Subcutaneous abdominal adipose tissue (tissue), 5 donors: ENCODE measurements at regions not wholly inside any gene's neighbourhood (a gene's known extent, or its start where the extent isn't known, plus 50 kb on each side); places are given as distances from the start of the nearest gene placed in this dataset.

ENCODE experiments used
- H3K27ac ChIP-seq: one replicate; pipeline ENCODE4 v1.7.0; 2013; ENCODE audit warnings: low read depth, mild to moderate bottlenecking, inconsistent platforms, low read length, moderate library complexity
- H3K27me3 ChIP-seq, 5 donors: one replicate each; pipeline ENCODE4 v1.7.0; 2013; ENCODE audit warnings: low read length in 5 of 5, inconsistent platforms in 1 of 5; ENCODE audit not compliant: control insufficient read depth in 5 of 5, insufficient read depth in 4 of 5
- H3K36me3 ChIP-seq, 5 donors: one replicate each; pipeline ENCODE4 v1.7.0; 2013; ENCODE audit warnings: low read length in 5 of 5; ENCODE audit not compliant: control insufficient read depth in 5 of 5, insufficient read depth in 5 of 5
- H3K4me1 ChIP-seq, 5 donors: one replicate each; pipeline ENCODE4 v1.7.0; 2013; ENCODE audit warnings: low read length in 5 of 5, mild to moderate bottlenecking in 3 of 5, moderate library complexity in 1 of 5; ENCODE audit not compliant: control insufficient read depth in 5 of 5, insufficient read depth in 5 of 5
- H3K4me3 ChIP-seq, 5 donors: one replicate each; pipeline ENCODE4 v1.7.0; 2013; ENCODE audit warnings: low read length in 5 of 5, low read depth in 1 of 5
- H3K9ac ChIP-seq, 5 donors: one replicate each; pipeline ENCODE4 v1.7.0; 2013; ENCODE audit warnings: low read length in 5 of 5, mild to moderate bottlenecking in 4 of 5, moderate library complexity in 3 of 5
- H3K9me3 ChIP-seq, 5 donors: one replicate each; pipeline ENCODE4 v1.7.0; 2013; ENCODE audit warnings: low read length in 5 of 5; ENCODE audit not compliant: control insufficient read depth in 5 of 5
- donor health status: healthy.
- donor health status: healthy.
- donor health status: healthy.
- donor health status: healthy.
- donor health status: healthy.

- Histone ChIP-seq H3K27me3 (peaks cover 0 to 11% (median 6%) of the 10 kb centered on the region in 5 donors), H3K9me3 (no peaks in the 10 kb centered on the region), H3K27ac (no peak overlapping the region), H3K36me3 (no peaks in the 10 kb centered on the region), H3K4me1 (no peaks in the 10 kb centered on the region), H3K4me3 (no peak overlapping the region), H3K9ac (no peak overlapping the region)
Observed at GRCh38 chr3:182671942-182672341, 121.4 kb upstream of the ATP11B start.

DNA sequence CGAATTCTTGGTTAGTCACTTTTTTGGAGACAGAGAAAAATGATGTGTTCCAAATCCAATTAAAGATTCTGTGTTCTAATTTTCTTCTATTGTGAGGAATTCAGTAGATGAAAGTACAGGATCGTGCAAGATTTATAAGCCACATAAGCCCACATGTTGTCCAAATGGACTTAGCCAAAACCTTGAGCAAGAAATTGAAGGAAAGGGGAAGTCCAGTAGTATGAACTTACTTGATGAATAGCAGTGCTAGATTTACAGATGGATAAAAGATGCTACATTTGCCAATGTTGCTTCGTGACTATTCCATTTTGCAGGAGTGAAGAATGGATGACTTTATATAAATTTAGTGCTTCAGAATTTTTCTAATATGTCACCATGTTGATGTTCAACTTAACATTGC, 120.0 kb upstream of the ATP11B start:
- no peak overlapping the region for H3K4me3 ChIP-seq
- H3K36me3 ChIP-seq, result no peaks in the 10 kb centered on the region
- H3K4me1 ChIP-seq, result no peaks in the 10 kb centered on the region
- H3K27me3 ChIP-seq, result peaks cover 0 to 12% (median 6%) of the 10 kb centered on the region in 5 donors
- H3K27ac ChIP-seq, result no peak overlapping the region
- no peak overlapping the region for H3K9ac ChIP-seq
- H3K9me3 ChIP-seq, result no peaks in the 10 kb centered on the region

DNA sequence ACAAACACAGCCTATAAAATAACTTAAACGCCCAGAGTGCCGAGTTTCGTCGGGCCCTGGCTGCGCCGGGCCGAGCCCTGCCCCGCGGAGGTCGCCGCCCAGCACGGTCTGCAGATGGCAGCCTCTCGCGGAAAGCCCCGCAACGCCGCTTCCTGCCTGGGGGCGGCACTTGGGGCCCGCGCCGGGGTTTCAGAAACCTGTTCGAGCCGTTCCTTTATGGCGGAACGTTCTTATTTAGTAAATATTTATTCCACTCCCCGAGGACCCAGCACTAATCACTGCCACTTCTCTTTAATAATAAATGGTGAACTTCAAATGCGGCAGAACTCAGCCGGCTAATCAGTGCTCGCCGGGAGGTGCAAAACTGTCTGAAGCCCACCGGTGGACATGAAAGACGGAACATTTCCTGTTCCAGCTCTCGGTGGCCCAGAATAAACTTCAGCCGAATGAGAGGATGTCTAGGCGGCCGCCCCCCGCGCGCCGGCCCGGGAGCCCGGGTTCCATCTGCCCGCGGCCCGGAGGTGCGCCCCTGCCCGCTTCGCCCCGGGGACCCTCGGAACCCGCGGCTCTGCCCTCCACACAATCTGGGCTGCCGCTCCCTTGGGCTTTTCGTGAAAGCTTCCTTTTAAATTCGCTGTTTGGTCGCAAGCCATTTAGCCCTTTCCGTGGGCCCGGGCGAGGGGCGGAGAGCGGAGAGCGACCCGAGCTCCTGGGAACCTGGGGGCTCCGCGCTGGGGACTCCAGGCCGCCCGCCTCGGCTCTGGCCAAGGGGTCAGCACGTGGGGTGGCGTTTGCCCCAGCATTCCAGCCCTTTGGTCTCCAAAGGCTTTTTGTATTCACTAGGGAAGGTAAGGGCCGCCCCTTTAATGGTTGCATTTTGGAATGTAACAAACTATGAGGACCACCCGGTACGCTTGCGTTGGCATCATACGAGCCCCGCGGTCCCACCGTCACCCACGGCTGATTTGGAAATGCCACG, 110.8 kb upstream of the ATP11B start:
- Histone ChIP-seq H3K9me3 (no peaks in the 10 kb centered on the region), H3K4me3 (peak overlapping the region; percentile 62 to 71 (median 66))

GRCh38 chr3:182683453-182683852, 109.9 kb upstream of the ATP11B start:
- no peak overlapping the region for H3K27ac ChIP-seq
- peaks cover 2 to 20% (median 10%) of the 10 kb centered on the region in 5 donors for H3K27me3 ChIP-seq
- H3K9ac ChIP-seq, result peak overlapping the region in 1 of 5 donors; percentile 20
- H3K4me3 ChIP-seq, result peak overlapping the region in 4 of 5 donors; percentile 53 to 71 (median 68)
- H3K9me3 ChIP-seq, result no peaks in the 10 kb centered on the region
- peaks cover 0 to 17% (median 16%) of the 10 kb centered on the region in 5 donors for H3K4me1 ChIP-seq
- no peaks in the 10 kb centered on the region for H3K36me3 ChIP-seq

More for the DNA sequence above, 110.8 kb upstream of the ATP11B start:
- Histone ChIP-seq H3K36me3 (no peaks in the 10 kb centered on the region), H3K27me3 (peaks cover 2 to 19% (median 10%) of the 10 kb centered on the region in 5 donors), H3K27ac (no peak overlapping the region), H3K9ac (peak overlapping the region in 4 of 5 donors; percentile 8 to 74 (median 36)), H3K4me1 (peaks cover 0 to 17% (median 16%) of the 10 kb centered on the region in 5 donors)

GRCh38 chr3:182683858-182684257, 109.4 kb upstream of the ATP11B start:
- Histone ChIP-seq H3K27ac (no peak overlapping the region), H3K4me1 (peaks cover 0 to 17% (median 16%) of the 10 kb centered on the region in 5 donors), H3K4me3 (no peak overlapping the region), H3K9me3 (no peaks in the 10 kb centered on the region), H3K36me3 (no peaks in the 10 kb centered on the region), H3K27me3 (peaks cover 2 to 20% (median 10%) of the 10 kb centered on the region in 5 donors), H3K9ac (no peak overlapping the region)

DNA sequence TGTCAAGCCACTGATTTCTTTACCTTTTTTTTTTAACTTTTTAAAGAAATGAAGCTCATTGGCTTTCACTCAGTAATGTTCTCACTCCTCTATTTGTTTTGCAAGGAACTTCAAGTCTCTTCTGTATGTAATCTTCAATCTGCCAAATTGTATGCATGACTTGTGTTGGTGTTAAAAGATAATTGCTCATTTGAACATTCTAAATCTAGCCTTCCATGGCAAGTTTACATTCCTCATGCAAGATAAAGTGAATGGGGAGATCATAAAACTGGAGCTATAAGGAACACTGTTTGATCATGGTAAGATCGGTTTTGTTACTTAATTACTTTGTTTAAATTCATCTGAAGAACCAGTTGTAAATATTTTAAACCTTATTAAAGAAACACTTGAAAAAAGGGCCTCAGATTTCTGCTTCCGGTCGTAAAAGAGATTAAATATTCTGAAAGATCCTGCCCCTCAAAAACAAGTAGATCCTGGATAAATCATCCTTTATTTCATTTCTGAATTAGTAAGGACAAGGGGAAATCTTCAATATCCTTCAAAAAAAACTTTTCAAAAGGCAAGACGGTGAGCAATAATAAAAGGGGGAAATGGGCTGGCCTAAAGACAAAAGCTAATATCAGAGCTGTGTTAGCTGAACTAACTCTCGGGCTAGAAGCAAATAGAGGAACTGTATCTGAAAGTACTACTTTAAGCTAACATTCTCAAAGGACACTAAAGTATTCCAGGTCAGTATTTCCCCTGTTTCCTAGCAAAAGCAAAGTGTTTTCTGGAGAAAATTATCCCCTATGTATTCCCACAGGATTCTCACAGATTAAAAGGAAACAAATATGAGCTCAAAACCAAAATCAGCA, 107.0 kb upstream of the ATP11B start:
- no peaks in the 10 kb centered on the region for H3K9me3 ChIP-seq
- no peak overlapping the region for H3K4me3 ChIP-seq
- H3K4me1 ChIP-seq, result peaks cover 0 to 17% (median 16%) of the 10 kb centered on the region in 5 donors
- H3K27ac ChIP-seq, result no peak overlapping the region
- peaks cover 2 to 20% (median 10%) of the 10 kb centered on the region in 5 donors for H3K27me3 ChIP-seq
- no peak overlapping the region for H3K9ac ChIP-seq
- H3K36me3 ChIP-seq, result no peaks in the 10 kb centered on the region

GRCh38 chr3:182690172-182690571, 103.1 kb upstream of the ATP11B start:
- peaks cover 0 to 9% (median 6%) of the 10 kb centered on the region in 5 donors for H3K27me3 ChIP-seq
- H3K4me1 ChIP-seq, result no peaks in the 10 kb centered on the region
- H3K4me3 ChIP-seq, result no peak overlapping the region
- H3K9me3 ChIP-seq, result no peaks in the 10 kb centered on the region
- H3K27ac ChIP-seq, result no peak overlapping the region
- no peaks in the 10 kb centered on the region for H3K36me3 ChIP-seq
- H3K9ac ChIP-seq, result no peak overlapping the region

GRCh38 chr3:182692021-182692420, 101.3 kb upstream of the ATP11B start:
- H3K27ac ChIP-seq, result no peak overlapping the region

GRCh38 chr3:182692695-182693094, 100.6 kb upstream of the ATP11B start:
- Histone ChIP-seq H3K27me3 (peaks cover 0 to 4% (median 0%) of the 10 kb centered on the region in 5 donors), H3K4me3 (no peak overlapping the region), H3K27ac (no peak overlapping the region), H3K36me3 (no peaks in the 10 kb centered on the region), H3K9me3 (no peaks in the 10 kb centered on the region), H3K9ac (no peak overlapping the region), H3K4me1 (no peaks in the 10 kb centered on the region)

More at GRCh38 chr3:182692021-182692420, 101.3 kb upstream of the ATP11B start:
- peaks cover 0 to 4% (median 0%) of the 10 kb centered on the region in 5 donors for H3K27me3 ChIP-seq
- no peaks in the 10 kb centered on the region for H3K4me1 ChIP-seq
- no peaks in the 10 kb centered on the region for H3K36me3 ChIP-seq
- no peak overlapping the region for H3K4me3 ChIP-seq
- no peak overlapping the region for H3K9ac ChIP-seq
- H3K9me3 ChIP-seq, result no peaks in the 10 kb centered on the region
